ENCODE measurements at regions not wholly inside any gene's neighbourhood (a gene's known extent, or its start where the extent isn't known, plus 50 kb on each side); places are given as distances from the start of the nearest gene placed in this dataset.
"Not testable (repeated sequence)": the region's sequence is repeated elsewhere in the genome, so short reads cannot be mapped to it uniquely, and the experiment has no call there.

- DNase-seq (ENCODE audit: extremely low read depth, low read depth): no peak
These were observed 100.4 kb upstream of the GALNT18 start for GRCh38 chr11:11722246-11722645.

DNA sequence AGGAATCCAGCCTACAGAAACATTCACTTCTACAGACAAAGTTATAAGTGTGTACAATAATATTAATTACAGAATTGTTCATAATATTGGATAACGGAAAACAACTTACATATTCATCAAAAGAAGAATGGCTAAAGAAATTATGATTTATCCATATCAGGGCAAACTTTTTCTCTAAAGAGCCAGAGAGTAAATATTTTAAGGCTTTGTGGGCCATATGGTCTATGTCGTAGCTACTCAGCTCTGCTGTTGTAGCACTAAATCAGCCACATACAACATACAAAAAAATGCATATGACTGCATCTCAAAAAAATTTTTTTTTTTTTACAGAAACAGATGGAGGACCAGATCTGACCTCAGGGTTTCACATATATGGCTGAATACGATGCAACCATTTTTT is 96.7 kb upstream of the GALNT18 start:
- no peak for DNase-seq (ENCODE audit: extremely low read depth, low read depth)

DNA sequence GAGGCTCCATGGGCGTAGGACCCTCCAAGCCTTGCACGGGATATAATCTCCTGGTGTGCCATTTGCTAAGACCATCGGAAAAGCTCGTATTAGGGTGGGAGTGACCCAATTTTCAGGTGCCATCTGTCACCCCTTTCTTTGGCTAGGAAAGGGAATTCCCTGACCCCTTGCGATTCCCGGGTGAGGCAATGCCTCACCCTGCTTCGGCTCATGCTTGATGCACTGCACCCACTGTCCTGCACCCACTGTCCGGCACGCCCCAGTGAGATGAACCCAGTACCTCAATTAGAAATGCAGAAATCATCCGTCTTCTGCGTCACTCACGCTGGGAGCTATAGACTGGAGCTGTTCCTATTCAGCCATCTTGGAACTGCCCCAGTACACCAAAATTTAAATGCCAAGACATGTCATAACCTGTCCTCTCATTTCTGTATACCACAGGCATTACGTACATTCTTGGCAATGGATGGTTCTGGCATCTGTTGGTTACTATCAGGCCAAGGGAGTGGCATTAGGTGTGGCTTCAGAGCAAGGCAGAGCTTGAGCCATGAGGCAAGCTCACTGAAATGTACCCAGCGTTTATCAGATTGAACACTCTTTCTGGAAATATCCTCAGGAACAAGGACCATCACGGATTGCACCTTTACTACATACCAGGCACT is 95.4 kb upstream of the GALNT18 start:
- DNase-seq (ENCODE audit: extremely low read depth, low read depth): no peak

DNA sequence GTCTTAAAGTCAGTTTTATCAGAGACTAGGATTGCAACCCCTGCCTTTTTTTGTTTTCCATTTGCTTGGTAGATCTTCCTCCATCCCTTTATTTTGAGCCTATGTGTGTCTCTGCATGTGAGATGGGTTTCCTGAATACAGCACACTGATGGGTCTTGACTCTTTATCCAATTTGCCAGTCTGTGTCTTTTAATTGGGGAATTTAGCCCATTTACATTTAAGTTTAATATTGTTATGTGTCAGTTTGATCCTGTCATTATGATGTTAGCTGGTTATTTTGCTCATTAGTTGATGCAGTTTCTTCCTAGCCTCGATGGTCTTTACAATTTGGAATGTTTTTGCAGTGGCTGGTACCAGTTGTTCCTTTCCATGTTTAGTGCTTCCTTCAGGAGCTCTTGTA is 93.3 kb upstream of the GALNT18 start:
- DNase-seq (ENCODE audit: extremely low read depth, low read depth): not testable (repeated sequence)

- no peak for DNase-seq (ENCODE audit: extremely low read depth, low read depth)
These were observed 88.8 kb upstream of the GALNT18 start for GRCh38 chr11:11710556-11710955.

DNA sequence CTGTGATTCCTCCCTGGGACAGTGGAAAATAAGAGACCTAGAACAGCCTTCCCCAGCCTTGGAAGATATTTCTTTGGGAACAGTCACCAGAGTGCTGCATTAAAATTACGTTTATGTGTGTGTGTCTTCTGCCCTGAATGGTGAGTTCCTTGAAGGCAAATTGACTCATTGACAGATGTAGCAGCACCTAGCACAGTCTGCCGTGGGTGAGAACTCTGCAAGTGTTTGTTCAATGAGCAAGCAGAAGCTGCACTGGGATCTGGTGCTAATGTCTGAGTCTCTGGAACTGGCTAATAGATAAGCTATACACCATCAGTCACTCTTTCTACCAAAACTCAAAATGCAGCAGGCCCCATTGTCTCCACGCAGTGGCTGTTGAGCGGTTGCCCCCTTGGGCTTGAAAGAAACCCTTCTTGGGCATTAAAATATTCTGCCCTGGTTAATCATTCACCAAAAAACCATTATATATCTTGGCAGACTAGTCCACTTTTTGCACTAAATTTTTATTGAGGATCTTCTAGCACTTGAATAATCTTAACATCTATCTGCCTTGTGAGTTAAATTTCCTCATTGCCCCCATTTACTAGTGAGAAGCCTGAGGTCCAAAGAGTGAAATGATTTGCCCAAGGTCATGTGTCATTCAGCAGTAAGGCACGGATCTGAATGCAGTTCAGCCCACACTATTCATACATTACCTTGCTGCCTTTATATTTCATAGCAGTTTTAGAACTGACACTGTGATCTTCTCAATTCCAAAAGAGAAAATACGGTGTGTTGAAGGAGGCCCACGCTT is 87.8 kb upstream of the GALNT18 start:
- DNase-seq (ENCODE audit: extremely low read depth, low read depth): no peak

GRCh38 chr11:11708256-11708655 is 86.5 kb upstream of the GALNT18 start:
- DNase-seq (ENCODE audit: extremely low read depth, low read depth): no peak

DNA sequence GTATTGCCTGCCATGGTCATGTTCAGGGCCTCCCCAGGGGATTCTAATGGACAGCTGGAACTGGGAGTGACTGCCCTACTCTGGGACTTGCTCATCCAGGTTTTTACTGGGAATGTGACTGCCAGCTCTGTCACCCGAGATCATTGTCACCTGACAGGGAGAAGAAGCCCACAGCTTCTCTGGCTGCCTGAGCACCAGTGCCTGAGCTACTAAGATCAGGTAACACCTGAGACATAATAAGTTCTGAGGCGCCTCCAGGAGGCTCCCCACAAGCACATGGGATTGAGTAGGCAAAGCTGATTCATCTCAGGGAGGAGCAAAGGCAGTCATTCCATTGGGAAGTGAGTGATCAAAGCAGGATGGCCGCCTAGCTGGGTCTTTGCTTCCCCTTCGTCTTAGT is 84.2 kb upstream of the GALNT18 start:
- DNase-seq (ENCODE audit: extremely low read depth, low read depth): no peak

- DNase-seq (ENCODE audit: extremely low read depth, low read depth): no peak
These were observed 82.1 kb upstream of the GALNT18 start for GRCh38 chr11:11703885-11704284.

DNA sequence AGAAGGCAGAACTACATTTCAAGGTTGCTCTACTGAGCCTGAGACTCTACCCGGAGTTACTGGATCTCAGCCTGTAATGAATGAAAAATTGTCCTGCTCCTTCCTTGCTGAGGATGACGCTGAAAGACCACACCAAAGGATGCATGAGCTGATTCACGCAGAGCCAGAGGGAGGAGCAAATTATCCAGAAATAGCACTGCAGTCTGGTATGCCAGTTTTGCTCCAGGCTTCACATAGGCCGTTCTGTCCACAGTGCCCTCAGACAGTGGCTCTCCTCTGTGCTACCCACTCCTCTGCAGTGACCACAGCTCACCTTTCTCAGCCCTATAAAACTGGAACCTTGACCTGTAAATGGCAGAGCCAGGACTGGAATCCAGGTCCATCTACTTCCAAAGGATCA is 79.3 kb upstream of the GALNT18 start:
- DNase-seq (ENCODE audit: extremely low read depth, low read depth): no peak

DNA sequence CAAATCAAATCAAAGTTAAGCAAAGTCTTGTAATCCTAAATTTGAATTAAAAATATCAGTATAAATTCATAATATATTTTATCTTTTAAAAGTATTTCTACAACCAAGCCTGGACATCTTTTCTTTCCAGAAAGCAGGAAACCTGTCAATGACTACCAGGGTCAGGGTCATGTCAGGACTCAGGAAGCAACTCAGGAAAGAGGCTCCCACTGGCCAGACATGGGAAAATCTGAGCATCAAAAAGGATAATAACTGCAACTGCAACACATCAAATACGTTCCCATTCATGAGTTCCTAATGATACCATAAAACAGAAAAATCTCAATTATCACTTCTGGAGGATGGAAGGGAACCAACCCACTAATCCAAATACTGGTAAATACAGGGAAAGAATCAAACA is 76.0 kb upstream of the GALNT18 start:
- no peak for DNase-seq (ENCODE audit: extremely low read depth, low read depth)

DNA sequence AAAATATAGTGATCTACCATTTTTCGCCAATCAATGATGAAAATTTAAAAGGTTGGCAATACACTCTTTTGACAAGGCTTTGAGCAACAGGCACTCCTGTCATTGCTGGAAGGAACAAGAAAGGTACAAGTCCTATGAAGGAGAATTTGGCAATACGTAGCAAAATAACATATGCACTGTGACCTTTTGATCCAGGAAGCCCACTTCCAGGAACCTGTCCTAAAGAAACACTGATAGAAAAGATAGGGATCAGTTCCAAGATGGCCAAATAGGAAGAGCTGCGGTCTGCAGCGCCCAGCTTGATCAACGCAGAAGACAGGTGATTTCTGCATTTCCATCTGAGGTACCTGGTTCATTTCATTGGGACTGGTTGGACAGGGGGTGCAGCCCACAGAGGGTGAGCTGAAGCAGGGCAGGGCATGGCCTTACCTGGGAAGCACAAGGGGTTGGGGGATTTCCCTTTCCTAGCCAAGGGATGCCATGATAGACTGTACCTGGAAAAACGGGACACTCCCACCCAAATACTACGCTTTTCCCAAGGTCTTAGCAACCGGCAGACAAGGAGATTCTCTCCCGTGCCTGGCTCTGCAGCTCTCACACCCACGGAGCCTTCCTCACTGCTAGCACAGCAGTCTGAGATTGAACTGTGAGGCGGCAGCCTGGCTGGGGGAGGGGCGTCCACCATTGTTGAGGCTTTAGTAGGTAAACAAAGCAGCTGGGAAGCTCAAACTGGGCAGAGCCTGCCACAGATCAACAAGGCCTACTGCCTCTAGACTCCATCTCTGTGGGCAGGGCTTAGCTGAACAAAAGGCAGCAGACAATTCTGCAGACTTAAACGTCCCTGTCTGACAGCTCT is 69.7 kb upstream of the GALNT18 start:
- no peak for DNase-seq (ENCODE audit: extremely low read depth, low read depth)

GRCh38 chr11:11681536-11681935 is 59.7 kb upstream of the GALNT18 start:
- DNase-seq (ENCODE audit: extremely low read depth, low read depth): no peak

- no peak for DNase-seq (ENCODE audit: extremely low read depth, low read depth)
These were observed 56.0 kb upstream of the GALNT18 start for GRCh38 chr11:11677672-11678356.

- no peak for DNase-seq (ENCODE audit: extremely low read depth, low read depth)
These were observed 53.9 kb upstream of the GALNT18 start for GRCh38 chr11:11675671-11676181.

DNA sequence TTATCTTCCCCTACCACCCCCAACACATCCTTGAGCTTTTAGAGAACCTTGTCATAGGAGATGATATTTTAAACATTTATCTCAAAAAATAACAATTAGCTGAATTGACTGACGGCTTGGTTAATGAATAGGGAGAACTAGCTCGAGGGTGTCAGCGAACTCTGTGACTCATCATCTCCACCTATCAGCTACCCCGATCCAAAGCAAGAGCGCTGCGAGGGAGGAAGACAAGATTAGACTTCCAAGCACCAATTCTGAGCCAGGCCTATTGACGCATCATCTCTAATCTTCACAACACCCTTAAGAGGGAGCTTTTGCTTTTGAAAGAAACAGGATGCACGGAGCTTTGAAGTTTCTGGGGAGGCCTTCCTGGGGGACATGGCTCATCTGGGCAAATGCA is 51.0 kb upstream of the GALNT18 start:
- no peak for DNase-seq (ENCODE audit: extremely low read depth, low read depth)

DNA sequence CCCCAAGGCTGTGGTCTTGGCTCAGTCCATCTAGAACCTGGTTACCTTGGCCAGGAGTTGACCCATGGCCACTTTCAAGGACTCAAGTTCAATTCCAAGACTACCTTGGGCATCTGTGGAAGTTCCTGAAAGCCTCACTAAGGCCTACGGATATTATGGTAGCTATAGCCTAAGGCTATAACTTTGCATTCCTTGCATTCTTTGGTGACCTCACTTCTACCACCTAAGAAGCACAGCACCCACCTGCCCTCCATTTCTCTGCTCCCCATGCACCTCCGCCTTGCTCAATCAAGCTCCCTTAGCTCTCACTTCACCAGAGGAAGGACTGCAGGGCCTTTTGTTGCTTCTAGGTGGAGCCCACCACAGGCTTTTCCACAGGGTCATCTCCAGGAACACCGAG is 50.3 kb upstream of the GALNT18 start:
- no peak for DNase-seq (ENCODE audit: extremely low read depth, low read depth)

Measured in NCI-H460 (cell line).